ENCODE measurements at regions not wholly inside any gene's neighbourhood (a gene's known extent, or its start where the extent isn't known, plus 50 kb on each side); places are given as distances from the start of the nearest gene placed in this dataset.
"Not testable (repeated sequence)": the region's sequence is repeated elsewhere in the genome, so short reads cannot be mapped to it uniquely, and the experiment has no call there.

DNA sequence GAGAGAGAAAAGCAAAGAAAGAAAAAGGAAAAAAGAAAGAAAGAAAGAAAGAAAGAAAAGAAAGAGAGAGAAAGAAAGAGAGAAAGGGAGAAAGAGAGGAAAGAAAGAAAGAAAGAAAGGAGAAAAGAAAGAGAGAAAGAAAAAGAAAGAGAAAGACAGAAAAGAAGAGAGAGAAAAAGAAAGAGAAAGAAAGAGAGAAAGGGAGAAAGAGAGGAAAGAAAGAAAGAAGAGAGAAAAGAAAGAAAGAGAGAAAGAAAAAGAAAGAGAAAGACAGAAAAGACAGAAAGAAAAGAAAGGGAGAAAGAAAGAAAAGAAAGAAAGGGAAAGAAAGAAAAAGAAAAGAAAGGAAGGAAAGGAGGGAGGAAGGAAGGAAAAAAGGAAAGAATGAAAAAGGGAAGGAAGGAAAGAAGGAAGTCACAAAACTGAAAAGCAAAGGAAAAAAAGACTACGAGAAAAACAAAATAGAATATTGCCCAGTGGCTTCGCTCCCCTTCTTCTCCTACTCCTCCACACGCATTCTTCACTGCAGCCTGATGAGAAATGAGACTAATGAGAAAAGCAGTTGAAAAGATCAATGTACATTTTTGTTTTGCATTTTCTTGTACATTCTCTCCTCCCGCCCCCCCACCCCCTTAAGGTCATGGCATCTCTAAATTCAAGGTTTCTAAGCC lies 170.0 kb downstream of the SOD2 start:
- no peak for DNase-seq

- DNase-seq: no peak
These were observed 171.1 kb downstream of the SOD2 start for GRCh38 chr6:159521962-159522361.

- no peak for DNase-seq
These were observed 173.0 kb downstream of the SOD2 start for GRCh38 chr6:159520002-159520401.

- DNase-seq: not testable (repeated sequence)
These were observed 177.2 kb downstream of the SOD2 start for GRCh38 chr6:159515811-159516210.

- DNase-seq: no peak
These were observed 179.1 kb downstream of the SOD2 start for GRCh38 chr6:159513914-159514313.

- no peak for DNase-seq
These were observed 179.8 kb downstream of the SOD2 start for GRCh38 chr6:159513074-159513720.

DNA sequence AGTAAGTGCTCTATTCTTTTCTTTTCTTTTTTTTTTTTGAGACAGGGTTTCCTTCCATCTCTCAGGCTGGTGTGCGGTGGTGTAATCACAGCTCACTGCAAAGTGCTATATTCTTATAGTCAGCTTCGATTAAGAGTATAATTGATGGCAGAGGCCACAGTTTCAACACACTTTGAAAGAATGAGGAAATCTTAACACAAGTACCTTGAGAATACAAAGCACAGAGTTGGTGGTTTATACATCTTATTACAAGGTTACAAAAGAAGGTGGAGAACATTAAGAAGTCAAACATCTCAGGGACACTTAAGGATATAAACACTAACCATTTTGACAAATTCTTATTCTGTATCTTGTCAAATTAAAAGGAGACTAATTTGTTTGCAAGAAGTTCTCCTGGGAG lies 180.5 kb downstream of the SOD2 start:
- no peak for DNase-seq

DNA sequence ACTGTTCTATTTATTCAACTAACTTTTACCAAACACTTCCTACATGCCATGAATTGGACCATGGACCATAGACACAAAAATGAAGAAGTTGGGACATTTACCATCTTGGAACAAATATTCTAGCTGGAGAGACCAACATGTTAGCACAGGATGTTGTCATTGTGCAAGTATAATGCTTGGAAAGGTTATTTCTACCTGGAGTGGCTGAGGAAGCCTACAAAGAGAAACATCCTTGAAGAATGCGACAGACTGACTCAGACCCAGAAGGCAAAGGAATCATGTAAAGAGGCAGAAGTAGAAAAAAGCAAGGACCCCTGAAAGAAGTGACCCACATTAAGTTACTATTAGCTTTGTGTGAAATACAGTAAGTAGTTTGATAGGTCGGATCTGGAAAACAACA lies 180.9 kb downstream of the SOD2 start:
- no peak for DNase-seq

DNA sequence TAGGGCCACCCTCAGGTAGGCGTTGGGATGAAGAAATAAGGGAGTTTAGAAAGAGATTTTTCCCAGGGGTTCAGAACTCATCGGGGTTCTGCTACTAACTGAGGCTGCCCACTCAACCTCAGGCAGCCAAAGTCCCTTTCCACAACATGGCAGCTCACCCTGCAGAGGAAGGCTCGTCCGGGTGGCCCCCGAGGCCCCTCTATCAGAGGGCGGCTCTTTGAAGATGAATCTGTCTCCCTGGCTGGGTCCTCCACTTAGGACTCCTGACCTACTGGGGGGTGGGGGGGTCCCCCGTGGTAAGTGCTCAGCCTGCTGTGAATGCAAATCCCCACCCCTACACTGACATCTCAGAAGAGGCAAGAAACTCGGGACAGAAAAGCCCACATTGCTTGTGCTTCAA lies 182.9 kb downstream of the SOD2 start:
- DNase-seq: no peak

GRCh38 chr6:159508931-159509330 lies 184.1 kb downstream of the SOD2 start:
- no peak for DNase-seq

- no peak for DNase-seq
These were observed 187.0 kb downstream of the SOD2 start for GRCh38 chr6:159506048-159506447.

DNA sequence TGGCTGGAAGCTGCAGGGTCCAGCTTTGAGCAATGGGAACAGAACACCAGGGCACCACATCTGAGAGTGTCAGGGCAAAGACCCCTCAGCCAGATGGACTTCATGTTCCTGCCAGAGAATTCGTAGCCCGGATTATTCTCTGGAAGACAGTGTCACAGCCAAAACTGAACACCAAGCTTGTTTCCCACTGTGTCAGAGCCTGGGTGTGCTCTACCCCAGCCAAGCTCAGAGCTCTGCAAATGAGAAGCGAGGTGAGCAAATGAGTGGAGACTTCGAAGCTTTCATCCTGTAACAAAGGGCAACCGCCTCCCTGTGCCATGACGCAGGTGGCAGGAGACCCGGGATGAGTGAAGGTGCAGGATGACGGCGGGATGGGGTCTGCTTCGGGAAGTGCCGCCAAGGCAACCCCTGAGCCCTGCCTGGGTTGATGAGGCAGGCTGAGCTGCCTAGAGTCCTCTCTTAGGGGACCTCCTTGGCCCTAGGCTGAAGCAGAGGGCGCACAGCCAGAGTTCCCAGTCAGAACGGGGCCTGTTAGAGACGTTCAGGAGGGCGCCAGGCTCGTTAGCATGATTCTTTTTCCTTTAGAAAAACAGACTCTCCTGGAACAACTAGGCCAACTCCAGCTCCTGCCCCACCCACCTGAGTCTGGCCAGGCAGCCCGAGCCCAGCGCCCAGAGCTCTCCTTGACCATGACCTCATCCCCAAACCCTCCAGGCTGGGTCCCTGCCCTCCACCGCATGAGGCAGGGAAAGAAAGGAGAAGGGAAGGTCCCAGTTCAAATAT lies 187.7 kb downstream of the SOD2 start:
- DNase-seq: no peak

DNA sequence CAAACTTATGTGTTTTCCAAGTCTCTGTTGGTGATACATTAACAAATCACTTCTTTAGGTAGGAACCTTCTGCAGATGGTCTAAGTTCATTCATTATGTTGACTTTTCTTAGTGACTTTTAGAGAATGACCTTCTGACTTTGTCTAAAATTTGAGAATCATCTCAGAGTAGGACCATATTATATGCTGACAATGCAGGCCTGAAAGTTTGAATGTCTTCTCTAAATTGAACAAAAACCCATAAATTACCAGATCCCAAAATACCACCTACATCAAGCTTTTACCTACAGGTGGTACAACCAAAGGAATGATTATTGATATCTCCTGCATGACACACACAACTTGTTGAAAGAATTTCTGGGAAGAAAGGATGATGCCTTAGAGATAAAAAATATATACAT lies 191.5 kb downstream of the SOD2 start:
- no peak for DNase-seq

GRCh38 chr6:159499034-159499433 lies 194.0 kb downstream of the SOD2 start:
- DNase-seq: no peak

DNA sequence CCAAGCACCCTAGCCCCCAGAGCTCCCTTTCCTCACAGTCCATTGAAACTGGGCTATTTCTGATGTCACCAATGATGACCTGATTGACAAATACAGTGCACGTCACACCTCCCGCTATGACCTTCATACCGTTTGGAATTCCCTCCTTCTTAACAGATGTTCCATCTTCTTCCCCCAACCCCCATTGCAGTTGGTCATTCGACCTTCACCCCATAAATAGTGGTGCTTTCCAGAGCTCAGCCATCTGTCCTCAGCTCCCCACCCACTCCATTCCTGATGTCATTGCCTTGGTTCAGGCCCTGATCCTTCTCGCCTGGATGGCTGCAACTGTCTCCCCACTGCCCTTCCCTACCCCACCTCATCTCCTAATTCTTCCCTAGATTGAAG lies 198.5 kb downstream of the SOD2 start:
- DNase-seq: no peak

- no peak for DNase-seq
These were observed 199.0 kb downstream of the SOD2 start for GRCh38 chr6:159493898-159494585.

GRCh38 chr6:159493231-159493897 lies 199.7 kb downstream of the SOD2 start:
- no peak for DNase-seq

DNA sequence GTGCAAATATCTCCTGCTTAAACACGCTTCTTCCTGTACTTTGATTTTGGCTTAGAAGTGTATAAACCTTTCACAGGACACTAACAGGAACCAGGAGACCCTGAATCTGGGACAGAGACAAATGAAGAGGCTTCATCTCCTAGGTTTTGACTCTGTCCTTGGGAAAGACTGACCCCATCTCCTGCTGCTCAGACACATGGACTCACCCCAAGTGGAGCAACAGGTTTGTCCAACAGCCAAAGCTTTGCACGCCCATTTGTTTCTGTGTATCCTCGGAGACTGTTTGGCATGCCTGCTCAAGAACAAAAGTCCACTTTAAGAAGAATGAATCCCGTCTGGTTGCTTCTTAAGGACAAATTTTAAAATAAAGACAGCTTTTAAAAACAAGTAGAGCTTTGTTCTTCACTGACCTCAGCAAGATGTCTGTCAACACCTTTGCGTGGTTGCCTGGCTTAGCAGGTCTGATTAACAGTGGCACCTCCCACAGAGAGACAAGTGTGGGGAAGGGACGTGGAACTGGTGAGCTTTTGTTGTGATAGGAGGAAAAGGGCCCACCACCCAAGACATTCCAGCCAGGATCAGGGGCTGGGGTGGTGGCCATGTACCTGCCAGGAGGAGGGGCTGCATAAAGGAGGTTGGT lies 202.6 kb downstream of the SOD2 start:
- DNase-seq: no peak

DNA sequence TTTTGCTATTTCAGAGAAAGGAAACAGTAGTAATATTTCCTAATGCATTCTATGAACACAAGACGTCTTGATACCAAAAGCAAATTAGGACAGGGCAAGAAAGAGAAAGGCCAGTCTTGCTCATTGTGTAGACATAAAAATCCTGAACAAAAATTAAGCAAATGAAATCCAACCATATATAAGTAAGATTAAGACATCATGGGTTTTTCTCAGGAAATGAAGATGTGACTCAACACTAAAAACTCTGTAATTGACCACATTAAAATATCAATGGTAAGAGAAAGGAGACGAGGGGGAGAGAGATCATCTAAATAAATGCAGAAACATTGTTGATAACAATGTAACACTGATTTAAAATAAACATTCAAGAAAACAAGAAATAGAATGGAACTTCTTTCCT lies 205.4 kb downstream of the SOD2 start:
- no peak for DNase-seq

DNA sequence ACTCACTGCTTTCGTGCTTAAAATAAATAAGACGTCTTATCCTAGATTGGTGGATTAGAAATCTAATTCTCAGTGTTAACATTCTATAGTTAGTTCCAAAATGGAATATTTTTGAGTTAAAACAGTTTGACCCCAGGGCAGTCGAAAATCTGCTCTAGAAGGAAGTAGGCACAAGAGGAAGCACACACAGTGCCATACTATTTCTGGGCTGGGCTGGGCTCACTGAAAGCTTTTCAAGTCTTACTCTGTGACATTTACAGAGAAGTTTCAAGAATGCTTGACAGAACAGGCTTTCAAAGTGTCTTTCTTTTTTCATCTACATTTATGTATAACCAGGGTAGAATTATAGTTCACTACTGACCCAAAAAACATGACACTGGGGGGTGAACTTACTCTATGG lies 209.8 kb downstream of the SOD2 start:
- no peak for DNase-seq

DNA sequence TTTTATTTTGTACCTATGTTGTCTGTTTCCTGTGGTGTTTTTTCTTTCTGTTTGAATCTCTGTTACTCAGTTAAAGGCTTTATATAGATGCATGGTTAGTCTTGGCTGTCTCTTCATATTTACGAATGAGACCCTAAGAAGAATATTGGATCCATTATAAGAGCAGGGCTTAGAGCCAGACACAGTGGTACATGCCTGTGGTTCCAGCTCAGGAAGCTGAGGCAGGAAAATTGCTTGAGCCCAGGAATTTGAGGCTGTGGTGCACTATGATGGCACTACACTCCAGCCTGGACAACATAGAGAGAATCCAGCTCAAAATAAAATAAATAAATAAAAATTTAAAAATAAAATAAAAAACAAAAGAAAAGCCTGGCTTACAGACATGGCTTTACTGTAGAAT lies 211.1 kb downstream of the SOD2 start:
- no peak for DNase-seq

- DNase-seq: no peak
These were observed 212.6 kb downstream of the SOD2 start for GRCh38 chr6:159480471-159480870.

- DNase-seq: no peak
These were observed 213.9 kb downstream of the SOD2 start for GRCh38 chr6:159479146-159479545.
